ENCODE measurements at regions not wholly inside any gene's neighbourhood (a gene's known extent, or its start where the extent isn't known, plus 50 kb on each side); places are given as distances from the start of the nearest gene placed in this dataset.
"Not testable (repeated sequence)": the region's sequence is repeated elsewhere in the genome, so short reads cannot be mapped to it uniquely, and the experiment has no call there.

DNA sequence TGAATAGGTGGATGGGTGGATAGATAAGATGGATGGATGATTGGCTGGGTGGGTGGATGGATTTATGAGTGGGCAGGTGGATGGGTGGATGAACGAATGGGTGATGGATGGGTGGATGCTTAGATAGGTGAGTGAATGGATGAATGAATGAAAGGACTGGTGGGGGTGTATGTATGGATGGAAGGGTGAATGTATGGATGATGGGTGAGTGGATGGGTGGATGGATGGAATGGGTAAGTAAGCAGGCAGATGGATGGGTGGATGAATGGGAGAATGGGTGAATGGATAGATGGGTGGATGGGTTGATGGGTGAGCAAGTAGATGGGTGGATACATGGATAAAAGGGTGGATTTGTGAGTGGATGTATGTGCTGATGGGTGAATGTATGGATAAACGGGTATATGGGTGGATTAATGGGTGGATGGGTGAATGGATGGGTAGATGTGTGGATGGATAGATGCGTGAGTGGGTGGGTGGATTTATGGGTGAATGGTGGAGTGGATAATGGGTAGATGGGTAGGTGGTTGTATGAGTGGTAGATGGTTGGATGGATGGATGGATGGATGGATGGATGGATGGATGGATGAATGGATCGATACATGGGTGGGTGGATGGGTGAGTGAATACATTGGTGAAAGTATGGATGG, 682.6 kb downstream of the HS3ST4 start:
- Histone ChIP-seq H3K9ac (ENCODE audit: low read depth in 1 of 2, low read length in 2 of 2) (no peak overlapping the region), H3K9me3 (ENCODE audit: control insufficient read depth in 2 of 2, low read length in 2 of 2) (peaks cover 0 to 2% of the 10 kb centered on the region in 2 donors), H3K36me3 (ENCODE audit: control insufficient read depth in 2 of 2, insufficient read depth in 2 of 2, low read length in 2 of 2) (no peaks in the 10 kb centered on the region), H3K4me3 (ENCODE audit: low read length in 2 of 2) (no peak overlapping the region), H3K4me1 (ENCODE audit: control insufficient read depth in 2 of 2, insufficient read depth in 2 of 2, low read length in 2 of 2) (no peaks in the 10 kb centered on the region), H3K27ac (ENCODE audit: low read depth in 2 of 2, low read length in 2 of 2) (no peak overlapping the region), H3K27me3 (ENCODE audit: control insufficient read depth in 2 of 2, insufficient read depth in 2 of 2, low read length in 2 of 2) (no peaks in the 10 kb centered on the region)

DNA sequence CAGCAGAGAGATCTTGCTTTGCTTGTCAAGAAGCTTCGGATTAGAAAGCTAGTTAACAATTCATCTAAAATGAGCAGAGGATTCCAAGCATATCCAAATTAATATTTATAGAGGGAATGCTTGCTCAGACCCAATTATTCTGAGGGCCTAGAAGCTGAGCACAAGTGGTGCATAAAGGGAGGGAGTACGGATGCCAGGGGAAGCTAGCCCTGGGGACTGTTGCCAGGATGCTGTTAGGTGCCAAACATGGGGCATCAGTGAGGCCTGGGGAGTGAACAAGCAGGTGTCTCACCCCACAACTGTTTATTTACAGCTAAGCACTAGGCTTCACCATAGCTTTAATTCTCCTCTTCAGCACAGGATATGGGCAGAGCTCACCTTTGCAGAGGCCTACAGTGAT, 684.1 kb upstream of the C16orf82 start:
- no peak overlapping the region for H3K27ac ChIP-seq (ENCODE audit: low read depth in 2 of 2, low read length in 2 of 2)
- peaks cover 0 to 2% of the 10 kb centered on the region in 2 donors for H3K9me3 ChIP-seq (ENCODE audit: control insufficient read depth in 2 of 2, low read length in 2 of 2)
- no peaks in the 10 kb centered on the region for H3K27me3 ChIP-seq (ENCODE audit: control insufficient read depth in 2 of 2, insufficient read depth in 2 of 2, low read length in 2 of 2)
- no peak overlapping the region for H3K9ac ChIP-seq (ENCODE audit: low read depth in 1 of 2, low read length in 2 of 2)
- H3K36me3 ChIP-seq (ENCODE audit: control insufficient read depth in 2 of 2, insufficient read depth in 2 of 2, low read length in 2 of 2) = no peaks in the 10 kb centered on the region
- no peaks in the 10 kb centered on the region for H3K4me1 ChIP-seq (ENCODE audit: control insufficient read depth in 2 of 2, insufficient read depth in 2 of 2, low read length in 2 of 2)
- H3K4me3 ChIP-seq (ENCODE audit: low read length in 2 of 2) = no peak overlapping the region

DNA sequence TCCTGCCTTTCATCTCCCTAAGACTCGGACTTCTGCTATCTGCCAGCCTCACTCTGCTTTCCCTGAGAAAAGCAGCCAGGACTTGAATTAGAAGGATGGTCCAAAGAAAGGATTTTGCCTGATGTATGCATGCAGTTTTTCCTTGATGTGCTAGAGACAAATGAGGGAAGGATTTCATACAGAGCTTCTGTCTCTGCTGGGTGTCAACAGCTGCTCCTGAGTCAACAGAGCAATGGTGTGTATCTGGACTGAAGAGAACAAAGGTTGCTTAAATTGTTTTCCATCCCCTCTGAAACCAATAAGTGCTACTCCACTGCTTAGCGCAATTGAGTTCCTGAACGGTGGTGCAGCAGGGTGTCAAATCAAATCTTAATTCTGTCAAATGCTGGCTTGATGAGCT, 680.6 kb upstream of the C16orf82 start:
- H3K4me3 ChIP-seq (ENCODE audit: low read length in 2 of 2) = no peak overlapping the region
- H3K27me3 ChIP-seq (ENCODE audit: control insufficient read depth in 2 of 2, insufficient read depth in 2 of 2, low read length in 2 of 2) = no peaks in the 10 kb centered on the region
- no peak overlapping the region for H3K9ac ChIP-seq (ENCODE audit: low read depth in 1 of 2, low read length in 2 of 2)
- no peaks in the 10 kb centered on the region for H3K4me1 ChIP-seq (ENCODE audit: control insufficient read depth in 2 of 2, insufficient read depth in 2 of 2, low read length in 2 of 2)
- H3K9me3 ChIP-seq (ENCODE audit: control insufficient read depth in 2 of 2, low read length in 2 of 2) = no peaks in the 10 kb centered on the region
- H3K36me3 ChIP-seq (ENCODE audit: control insufficient read depth in 2 of 2, insufficient read depth in 2 of 2, low read length in 2 of 2) = no peaks in the 10 kb centered on the region
- no peak overlapping the region for H3K27ac ChIP-seq (ENCODE audit: low read depth in 2 of 2, low read length in 2 of 2)

DNA sequence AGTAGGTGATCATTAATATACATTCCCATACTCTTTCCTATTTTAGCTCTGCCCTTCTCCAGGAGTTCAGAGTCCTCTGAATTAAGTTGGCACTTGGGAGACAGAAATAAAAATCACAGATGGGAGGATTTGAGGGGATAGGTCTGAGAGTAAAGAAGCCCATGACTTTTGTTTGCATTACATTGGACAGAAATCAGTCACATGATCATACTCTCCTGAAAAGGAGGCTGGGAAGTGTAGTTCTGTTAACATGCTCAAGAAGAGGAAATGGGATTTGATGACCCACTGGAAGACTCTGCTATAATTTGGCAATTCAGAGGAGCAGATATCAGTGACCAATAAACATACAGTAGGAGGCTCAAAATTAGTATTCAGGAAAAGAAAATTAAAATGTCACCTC, 674.9 kb upstream of the C16orf82 start:
- H3K9ac ChIP-seq (ENCODE audit: low read depth in 1 of 2, low read length in 2 of 2) = no peak overlapping the region
- no peak overlapping the region for H3K27ac ChIP-seq (ENCODE audit: low read depth in 2 of 2, low read length in 2 of 2)
- no peaks in the 10 kb centered on the region for H3K4me1 ChIP-seq (ENCODE audit: control insufficient read depth in 2 of 2, insufficient read depth in 2 of 2, low read length in 2 of 2)

DNA sequence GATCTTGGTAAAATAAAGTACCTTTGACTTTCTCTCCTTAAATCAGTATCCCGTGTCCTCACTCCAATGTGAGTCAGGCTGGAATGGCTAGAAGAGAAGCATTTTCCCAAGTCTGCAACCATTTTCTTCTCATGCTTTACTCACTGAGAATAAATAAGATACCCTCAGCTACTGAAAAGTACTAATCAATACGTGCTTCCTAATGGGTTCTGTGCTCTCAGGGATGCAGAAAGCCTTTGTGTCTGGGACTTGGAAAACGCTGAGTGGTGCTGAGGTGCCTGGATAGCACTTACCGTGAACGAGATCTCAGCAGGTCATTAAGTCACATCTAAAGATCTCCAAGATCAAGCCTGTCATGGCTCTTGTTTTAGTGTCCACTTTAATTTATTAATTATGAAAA, 672.3 kb upstream of the C16orf82 start:
- Histone ChIP-seq H3K27ac (ENCODE audit: low read depth in 2 of 2, low read length in 2 of 2) (no peak overlapping the region), H3K4me3 (ENCODE audit: low read length in 2 of 2) (no peak overlapping the region), H3K36me3 (ENCODE audit: control insufficient read depth in 2 of 2, insufficient read depth in 2 of 2, low read length in 2 of 2) (no peaks in the 10 kb centered on the region)

More for the DNA sequence above, 674.9 kb upstream of the C16orf82 start:
- Histone ChIP-seq H3K27me3 (ENCODE audit: control insufficient read depth in 2 of 2, insufficient read depth in 2 of 2, low read length in 2 of 2) (no peaks in the 10 kb centered on the region), H3K4me3 (ENCODE audit: low read length in 2 of 2) (no peak overlapping the region), H3K9me3 (ENCODE audit: control insufficient read depth in 2 of 2, low read length in 2 of 2) (peaks cover 0 to 2% of the 10 kb centered on the region in 2 donors), H3K36me3 (ENCODE audit: control insufficient read depth in 2 of 2, insufficient read depth in 2 of 2, low read length in 2 of 2) (no peaks in the 10 kb centered on the region)

DNA sequence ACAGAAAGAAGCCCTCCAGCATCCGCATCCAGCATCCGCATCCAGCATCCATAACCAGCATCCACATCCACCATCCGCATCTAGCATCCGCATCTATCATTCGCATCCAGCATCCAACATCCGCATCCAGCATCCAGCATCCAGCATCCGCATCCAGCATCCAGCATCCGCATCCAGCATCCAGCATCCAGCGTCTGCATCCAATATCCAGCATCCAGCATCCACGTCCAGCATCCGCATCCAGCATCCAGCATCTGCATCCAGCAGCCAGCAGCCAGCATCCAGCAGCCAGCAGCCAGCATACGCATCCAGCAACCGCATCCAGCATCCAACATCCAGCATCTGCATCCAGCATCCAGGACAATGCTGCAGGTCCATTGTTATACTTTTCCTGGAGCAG, 671.0 kb upstream of the C16orf82 start:
- Histone ChIP-seq H3K27me3 (ENCODE audit: control insufficient read depth in 2 of 2, insufficient read depth in 2 of 2, low read length in 2 of 2) (no peaks in the 10 kb centered on the region), H3K9me3 (ENCODE audit: control insufficient read depth in 2 of 2, low read length in 2 of 2) (peaks cover 0 to 2% of the 10 kb centered on the region in 2 donors), H3K9ac (ENCODE audit: low read depth in 1 of 2, low read length in 2 of 2) (no peak overlapping the region), H3K4me1 (ENCODE audit: control insufficient read depth in 2 of 2, insufficient read depth in 2 of 2, low read length in 2 of 2) (no peaks in the 10 kb centered on the region), H3K27ac (ENCODE audit: low read depth in 2 of 2, low read length in 2 of 2) (no peak overlapping the region), H3K4me3 (ENCODE audit: low read length in 2 of 2) (no peak overlapping the region), H3K36me3 (ENCODE audit: control insufficient read depth in 2 of 2, insufficient read depth in 2 of 2, low read length in 2 of 2) (no peaks in the 10 kb centered on the region)

More for the DNA sequence above, 672.3 kb upstream of the C16orf82 start:
- H3K27me3 ChIP-seq (ENCODE audit: control insufficient read depth in 2 of 2, insufficient read depth in 2 of 2, low read length in 2 of 2) = no peaks in the 10 kb centered on the region
- H3K9ac ChIP-seq (ENCODE audit: low read depth in 1 of 2, low read length in 2 of 2) = no peak overlapping the region
- no peaks in the 10 kb centered on the region for H3K4me1 ChIP-seq (ENCODE audit: control insufficient read depth in 2 of 2, insufficient read depth in 2 of 2, low read length in 2 of 2)
- peaks cover 0 to 2% of the 10 kb centered on the region in 2 donors for H3K9me3 ChIP-seq (ENCODE audit: control insufficient read depth in 2 of 2, low read length in 2 of 2)

DNA sequence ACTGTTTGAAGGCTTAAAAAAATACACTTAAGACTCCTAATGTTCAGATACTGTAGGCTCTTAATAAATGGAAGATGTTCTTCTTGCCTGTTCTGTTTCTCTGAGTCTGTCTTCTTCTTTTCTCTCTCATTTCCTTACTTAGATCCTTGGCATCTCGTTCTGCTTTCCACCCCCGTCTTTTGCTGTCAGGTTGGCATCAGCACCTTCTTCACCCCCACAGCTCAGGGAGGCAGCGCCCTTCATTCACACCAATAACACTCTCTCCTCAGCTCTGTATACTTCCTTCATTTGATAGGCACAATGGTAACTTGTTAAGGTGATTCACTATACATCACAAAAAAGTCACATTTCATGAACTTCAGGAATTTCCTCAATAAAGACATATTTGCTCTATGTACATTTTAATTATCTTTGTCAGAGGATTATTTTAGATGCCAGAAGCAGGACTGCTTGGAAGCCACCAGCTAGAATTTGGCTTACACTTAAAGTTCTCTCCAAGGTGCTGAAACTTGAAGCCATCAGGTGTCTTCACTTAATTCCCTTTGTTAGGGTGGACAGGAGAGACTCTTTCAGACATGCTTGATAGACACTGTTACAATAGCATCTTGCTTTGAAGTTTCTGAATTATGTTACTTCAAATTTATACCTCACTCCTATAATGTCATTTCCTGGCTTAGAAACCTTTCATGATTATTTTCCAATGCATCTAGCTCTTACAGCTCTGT, 670.1 kb upstream of the C16orf82 start:
- H3K4me1 ChIP-seq (ENCODE audit: control insufficient read depth in 2 of 2, insufficient read depth in 2 of 2, low read length in 2 of 2) = no peaks in the 10 kb centered on the region

DNA sequence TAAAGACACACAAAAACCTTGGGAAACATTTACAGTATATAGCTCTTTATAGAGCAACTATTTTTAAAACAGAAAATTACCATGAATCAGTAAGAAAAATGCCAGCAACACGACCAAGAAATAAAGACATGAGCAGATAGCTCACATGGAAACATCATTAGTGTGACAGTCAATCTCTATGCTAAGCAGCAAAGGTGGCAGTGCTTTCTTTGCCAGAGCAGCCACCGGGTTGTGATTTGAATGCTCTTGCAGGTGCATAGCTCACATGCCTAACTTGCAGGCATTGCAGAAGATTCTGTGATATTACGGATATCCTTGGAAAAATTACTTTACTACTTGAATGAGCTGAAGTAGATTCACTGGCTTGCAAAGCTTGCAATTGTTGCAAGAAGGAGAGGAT, 652.9 kb upstream of the C16orf82 start:
- Histone ChIP-seq H3K27ac (ENCODE audit: low read depth in 2 of 2, low read length in 2 of 2) (no peak overlapping the region), H3K27me3 (ENCODE audit: control insufficient read depth in 2 of 2, insufficient read depth in 2 of 2, low read length in 2 of 2) (no peaks in the 10 kb centered on the region), H3K9me3 (ENCODE audit: control insufficient read depth in 2 of 2, low read length in 2 of 2) (no peaks in the 10 kb centered on the region), H3K36me3 (ENCODE audit: control insufficient read depth in 2 of 2, insufficient read depth in 2 of 2, low read length in 2 of 2) (no peaks in the 10 kb centered on the region), H3K4me3 (ENCODE audit: low read length in 2 of 2) (no peak overlapping the region), H3K9ac (ENCODE audit: low read depth in 1 of 2, low read length in 2 of 2) (no peak overlapping the region), H3K4me1 (ENCODE audit: control insufficient read depth in 2 of 2, insufficient read depth in 2 of 2, low read length in 2 of 2) (no peaks in the 10 kb centered on the region)

More for the DNA sequence above, 670.1 kb upstream of the C16orf82 start:
- Histone ChIP-seq H3K4me3 (ENCODE audit: low read length in 2 of 2) (no peak overlapping the region), H3K9ac (ENCODE audit: low read depth in 1 of 2, low read length in 2 of 2) (no peak overlapping the region), H3K27me3 (ENCODE audit: control insufficient read depth in 2 of 2, insufficient read depth in 2 of 2, low read length in 2 of 2) (no peaks in the 10 kb centered on the region), H3K9me3 (ENCODE audit: control insufficient read depth in 2 of 2, low read length in 2 of 2) (peaks cover 0 to 2% of the 10 kb centered on the region in 2 donors), H3K36me3 (ENCODE audit: control insufficient read depth in 2 of 2, insufficient read depth in 2 of 2, low read length in 2 of 2) (no peaks in the 10 kb centered on the region), H3K27ac (ENCODE audit: low read depth in 2 of 2, low read length in 2 of 2) (no peak overlapping the region)

DNA sequence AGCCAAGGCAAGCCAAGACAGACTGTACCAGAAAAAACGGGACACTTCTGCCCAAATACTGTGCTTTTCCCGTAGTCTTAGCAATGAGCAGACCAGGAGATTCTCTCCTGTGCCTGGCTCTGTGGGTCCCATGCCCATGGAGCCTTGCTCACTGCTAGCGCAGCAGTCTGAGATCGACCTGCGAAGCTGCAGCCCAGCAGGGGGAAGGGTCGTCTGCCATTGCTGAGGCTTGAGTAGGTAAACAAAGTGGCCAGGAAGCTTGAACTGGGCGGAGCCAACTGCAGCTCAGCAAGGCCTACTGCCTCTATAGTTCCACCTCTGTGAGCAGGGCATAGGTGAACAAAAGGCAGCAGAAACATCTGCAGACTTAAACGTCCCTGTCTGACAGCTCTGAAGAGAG, 647.3 kb upstream of the C16orf82 start:
- not testable (repeated sequence) for H3K4me3 ChIP-seq (ENCODE audit: low read length in 2 of 2); H3K9me3 ChIP-seq (ENCODE audit: control insufficient read depth in 2 of 2, low read length in 2 of 2); H3K27ac ChIP-seq (ENCODE audit: low read depth in 2 of 2, low read length in 2 of 2); H3K4me1 ChIP-seq (ENCODE audit: control insufficient read depth in 2 of 2, insufficient read depth in 2 of 2, low read length in 2 of 2); H3K36me3 ChIP-seq (ENCODE audit: control insufficient read depth in 2 of 2, insufficient read depth in 2 of 2, low read length in 2 of 2); H3K9ac ChIP-seq (ENCODE audit: low read depth in 1 of 2, low read length in 2 of 2); H3K27me3 ChIP-seq (ENCODE audit: control insufficient read depth in 2 of 2, insufficient read depth in 2 of 2, low read length in 2 of 2)

DNA sequence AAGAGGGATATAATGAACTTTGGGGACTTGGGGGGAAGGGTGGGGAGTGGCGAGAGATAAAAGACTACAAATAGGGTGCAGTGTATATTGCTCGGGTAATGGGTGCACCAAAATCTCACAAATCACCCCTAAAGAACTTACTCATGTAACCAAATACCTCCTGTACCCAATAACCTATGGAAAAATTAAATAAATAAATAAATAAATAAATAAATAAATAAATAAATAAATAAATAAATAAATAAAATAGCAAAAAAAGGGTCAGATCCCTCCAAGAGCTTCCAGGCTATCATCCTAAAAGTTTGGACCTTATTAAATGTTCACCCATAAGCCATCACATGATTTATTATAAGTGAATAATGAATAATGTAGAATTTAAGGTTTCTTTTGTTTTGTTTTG, 636.1 kb upstream of the C16orf82 start:
- Histone ChIP-seq H3K27me3 (ENCODE audit: control insufficient read depth in 2 of 2, insufficient read depth in 2 of 2, low read length in 2 of 2) (no peaks in the 10 kb centered on the region), H3K4me1 (ENCODE audit: control insufficient read depth in 2 of 2, insufficient read depth in 2 of 2, low read length in 2 of 2) (no peaks in the 10 kb centered on the region), H3K36me3 (ENCODE audit: control insufficient read depth in 2 of 2, insufficient read depth in 2 of 2, low read length in 2 of 2) (no peaks in the 10 kb centered on the region), H3K9ac (ENCODE audit: low read depth in 1 of 2, low read length in 2 of 2) (no peak overlapping the region), H3K4me3 (ENCODE audit: low read length in 2 of 2) (no peak overlapping the region), H3K9me3 (ENCODE audit: control insufficient read depth in 2 of 2, low read length in 2 of 2) (no peaks in the 10 kb centered on the region), H3K27ac (ENCODE audit: low read depth in 2 of 2, low read length in 2 of 2) (no peak overlapping the region)

All from mucosa of rectum (tissue), 2 donors.